Progenitor cell of endocrine pancreas (in vitro differentiated cells): ENCODE measurements at regions not wholly inside any gene's neighbourhood (a gene's known extent, or its start where the extent isn't known, plus 50 kb on each side); places are given as distances from the start of the nearest gene placed in this dataset.

Experiments
- DNase-seq: peaks from one replicate; pipeline ENCODE4 v3.0.0; 2021; ENCODE audit warnings: low spot score; ENCODE audit not compliant: unreplicated experiment
- H3K27ac Mint-ChIP-seq: 2 replicates; pipeline ENCODE4 v1.8.0; 2021; ENCODE audit warnings: mild to moderate bottlenecking, moderate library complexity, mixed read lengths
- H3K27me3 Mint-ChIP-seq: 2 replicates; pipeline ENCODE4 v1.8.0; 2021; ENCODE audit warnings: mixed read lengths
- H3K36me3 Mint-ChIP-seq: 2 replicates; pipeline ENCODE4 v1.8.0; 2022; ENCODE audit warnings: mixed read lengths; ENCODE audit not compliant: insufficient read depth
- H3K4me1 Mint-ChIP-seq: 2 replicates; pipeline ENCODE4 v1.8.0; 2021; ENCODE audit warnings: low read depth, mixed read lengths
- H3K4me3 Mint-ChIP-seq: 2 replicates; pipeline ENCODE4 v1.8.0; 2021; ENCODE audit warnings: low read depth, mild to moderate bottlenecking, moderate library complexity, mixed read lengths
- H3K9me3 Mint-ChIP-seq: 2 replicates; pipeline ENCODE4 v1.8.0; 2021; ENCODE audit warnings: low read depth, mixed read lengths
- CTCF ChIP-seq: fragments of 200-600 bp; sonication (generic); IDR thresholded peaks from one replicate; pipeline ENCODE4 v1.5.0; 2021; ENCODE audit warnings: antibody characterized with exemption, mild to moderate bottlenecking; ENCODE audit not compliant: unreplicated experiment

GRCh38 chr1:115142616-115143015 is 53.3 kb upstream of the TSPAN2 start:
- Mint-ChIP-seq H3K4me1 (peaks cover 17% of the 10 kb centered on the region), H3K36me3 (no peaks in the 10 kb centered on the region), H3K27me3 (peaks cover 26% of the 10 kb centered on the region), H3K4me3 (no peak overlapping the region), H3K9me3 (no peaks in the 10 kb centered on the region), H3K27ac (no peak overlapping the region)
- DNase-seq: no peak
- TF ChIP-seq CTCF: no peak

- Mint-ChIP-seq H3K9me3 (no peaks in the 10 kb centered on the region), H3K4me1 (peaks cover 19% of the 10 kb centered on the region), H3K4me3 (no peak overlapping the region), H3K27ac (no peak overlapping the region), H3K27me3 (peaks cover 32% of the 10 kb centered on the region), H3K36me3 (no peaks in the 10 kb centered on the region)
- TF ChIP-seq CTCF: no peak
- no peak for DNase-seq
These were observed 51.8 kb upstream of the TSPAN2 start for GRCh38 chr1:115141145-115141454.

- peaks cover 37% of the 10 kb centered on the region for H3K27me3 Mint-ChIP-seq
- H3K4me3 Mint-ChIP-seq: no peak overlapping the region
- H3K36me3 Mint-ChIP-seq: no peaks in the 10 kb centered on the region
- no peak for DNase-seq
- no peak for TF ChIP-seq CTCF
- H3K4me1 Mint-ChIP-seq: peaks cover 22% of the 10 kb centered on the region
- no peak overlapping the region for H3K27ac Mint-ChIP-seq
- no peaks in the 10 kb centered on the region for H3K9me3 Mint-ChIP-seq
These were observed 51.3 kb upstream of the TSPAN2 start for GRCh38 chr1:115140442-115141144.

- no peak for DNase-seq
- Mint-ChIP-seq H3K36me3 (no peaks in the 10 kb centered on the region), H3K9me3 (no peaks in the 10 kb centered on the region), H3K27me3 (peaks cover 42% of the 10 kb centered on the region), H3K4me3 (no peak overlapping the region), H3K27ac (no peak overlapping the region), H3K4me1 (peaks cover 19% of the 10 kb centered on the region)
- no peak for TF ChIP-seq CTCF
These were observed 50.1 kb upstream of the TSPAN2 start for GRCh38 chr1:115139381-115139780.
